ENCODE measurements at regions not wholly inside any gene's neighbourhood (a gene's known extent, or its start where the extent isn't known, plus 50 kb on each side); places are given as distances from the start of the nearest gene placed in this dataset.

GRCh38 chr17:33730131-33730530 is 437.0 kb upstream of the ASIC2 start:
- in situ Hi-C loops (cut with HindIII; ENCODE audit: low sequenced_read_pairs), result no loop called here
- H3K4me3 ChIP-seq (ENCODE audit: low read depth, low read length), result no peak overlapping the region
- DNase-seq (ENCODE audit: low read depth, low spot score), result no peak
- no peak for TF ChIP-seq CTCF (IDR thresholded peaks at IDR 0.05; ENCODE audit: low read depth, low read length)

- no peak overlapping the region for H3K4me3 ChIP-seq (ENCODE audit: low read depth, low read length)
- DNase-seq (ENCODE audit: low read depth, low spot score), result no peak
- in situ Hi-C loops (cut with HindIII; ENCODE audit: low sequenced_read_pairs), result no loop called here
- no peak for TF ChIP-seq CTCF (IDR thresholded peaks at IDR 0.05; ENCODE audit: low read depth, low read length)
Observed at GRCh38 chr17:33732116-33732515, 439.0 kb upstream of the ASIC2 start.

- in situ Hi-C loops (cut with HindIII; ENCODE audit: low sequenced_read_pairs), result no loop called here
- H3K4me3 ChIP-seq (ENCODE audit: low read depth, low read length), result no peak overlapping the region
- TF ChIP-seq CTCF (IDR thresholded peaks at IDR 0.05; ENCODE audit: low read depth, low read length), result no peak
- no peak for DNase-seq (ENCODE audit: low read depth, low spot score)
Observed at GRCh38 chr17:33739714-33740113, 446.6 kb upstream of the ASIC2 start.

DNA sequence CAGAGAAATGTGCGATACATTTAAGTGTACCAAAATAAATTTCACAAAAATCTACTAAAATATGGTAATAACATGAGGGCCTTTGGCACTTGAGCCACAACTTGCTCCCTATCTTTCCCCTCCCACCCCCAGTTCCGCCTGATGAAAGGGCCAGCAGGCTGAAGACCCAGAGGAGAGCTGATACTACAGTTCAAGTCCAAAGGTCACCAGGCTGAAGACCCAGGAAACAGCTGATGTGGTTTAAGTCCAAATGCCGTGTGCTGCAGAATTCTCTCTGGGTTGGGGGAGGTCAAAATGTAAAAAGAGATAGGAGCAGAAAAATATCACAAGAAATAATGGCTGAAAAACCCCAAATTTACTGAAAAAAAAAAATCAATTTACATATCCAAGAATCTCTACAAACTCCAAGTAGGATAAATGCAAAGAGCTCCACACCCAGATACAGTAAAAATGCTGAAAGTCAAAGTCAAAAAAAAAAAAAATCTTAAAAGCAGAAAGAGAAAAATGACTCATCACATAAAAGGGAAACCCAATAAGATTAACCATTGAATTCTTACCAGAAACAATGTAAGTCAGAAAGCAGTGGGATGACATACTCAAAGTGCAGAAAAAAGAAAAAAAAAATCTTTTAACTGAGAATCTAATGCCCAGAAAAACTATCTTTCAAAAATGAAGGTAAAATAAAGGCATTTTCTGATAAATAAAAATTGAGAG is 452.1 kb upstream of the ASIC2 start:
- no peak for TF ChIP-seq CTCF (IDR thresholded peaks at IDR 0.05; ENCODE audit: low read depth, low read length)
- DNase-seq (ENCODE audit: low read depth, low spot score), result no peak
- no peak overlapping the region for H3K4me3 ChIP-seq (ENCODE audit: low read depth, low read length)
- in situ Hi-C loops (cut with HindIII; ENCODE audit: low sequenced_read_pairs), result no loop called here

DNA sequence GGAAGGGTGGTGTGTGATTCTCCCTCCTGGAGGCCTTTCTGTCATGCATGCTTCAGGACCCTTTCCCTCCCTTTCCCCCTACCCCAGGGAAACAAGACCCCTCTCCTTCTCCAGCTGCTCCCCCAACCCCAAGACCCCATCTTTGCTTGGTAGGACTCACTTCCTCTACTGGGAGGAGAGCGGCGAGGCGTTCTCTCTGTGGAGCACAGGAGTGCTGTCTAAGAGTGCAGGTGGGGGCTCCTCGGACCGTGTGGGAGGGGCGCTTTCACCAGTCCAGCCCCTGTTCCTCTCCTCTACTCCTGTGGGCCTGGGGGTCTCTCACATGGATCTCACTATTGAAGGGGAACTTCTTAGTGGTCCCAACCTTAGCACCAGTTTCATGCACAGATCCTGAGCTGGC is 456.1 kb upstream of the ASIC2 start:
- DNase-seq (ENCODE audit: low read depth, low spot score), result no peak
- no peak overlapping the region for H3K4me3 ChIP-seq (ENCODE audit: low read depth, low read length)
- in situ Hi-C loops (cut with HindIII; ENCODE audit: low sequenced_read_pairs), result no loop called here
- no peak for TF ChIP-seq CTCF (IDR thresholded peaks at IDR 0.05; ENCODE audit: low read depth, low read length)

DNA sequence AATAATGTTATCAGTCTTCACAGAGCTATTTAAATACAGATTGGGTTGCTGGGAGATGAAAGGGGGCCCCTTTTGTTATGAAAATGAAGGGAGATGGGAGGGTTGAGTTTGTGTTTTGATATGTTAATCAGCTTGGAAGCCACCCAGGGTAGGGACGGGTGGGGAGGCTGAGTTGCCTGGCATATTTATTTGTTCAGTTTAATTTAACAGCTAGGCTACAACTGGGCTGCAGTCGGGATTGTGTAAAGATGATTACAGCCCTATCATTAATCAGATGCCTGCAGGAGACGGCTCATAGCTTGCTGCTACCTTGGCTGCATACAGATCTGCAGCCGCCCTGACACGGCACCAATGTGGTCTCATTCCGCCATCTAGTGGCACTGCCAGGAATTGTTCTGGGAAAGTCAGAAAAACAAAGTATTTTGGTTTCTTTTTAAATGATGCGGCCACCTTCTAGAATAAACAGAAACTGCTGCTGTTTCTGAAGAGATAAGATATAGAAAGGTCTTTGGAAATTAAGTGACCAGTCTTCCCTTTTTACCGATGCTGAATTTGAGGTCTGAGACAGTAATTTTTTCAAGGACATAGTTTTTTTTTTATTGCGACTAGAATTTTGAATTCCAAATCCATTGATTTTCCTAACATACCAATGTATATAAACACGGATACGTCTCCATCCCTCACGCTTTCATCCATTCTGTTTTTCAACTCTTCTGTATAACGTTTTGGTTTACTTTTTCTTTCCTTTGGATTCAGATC is 458.0 kb upstream of the ASIC2 start:
- peak; percentile 57 for DNase-seq (ENCODE audit: low read depth, low spot score)
- H3K4me3 ChIP-seq (ENCODE audit: low read depth, low read length), result no peak overlapping the region
- in situ Hi-C loops (cut with HindIII; ENCODE audit: low sequenced_read_pairs), result no loop called here
- peak; percentile 88 for TF ChIP-seq CTCF (IDR thresholded peaks at IDR 0.05; ENCODE audit: low read depth, low read length)
